Neutrophil (primary cell): ENCODE measurements at regions not wholly inside any gene's neighbourhood (a gene's known extent, or its start where the extent isn't known, plus 50 kb on each side); places are given as distances from the start of the nearest gene placed in this dataset.

Experiments
- H3K27ac ChIP-seq: fragments of 200-600 bp; sonication (generic); 2 replicates; pipeline ENCODE4 v1.5.1; 2016; ENCODE audit warnings: mild to moderate bottlenecking, moderate library complexity
- H3K27me3 ChIP-seq: fragments of 200-600 bp; sonication (generic); 2 replicates; pipeline ENCODE4 v1.6.0; 2016; ENCODE audit warnings: mild to moderate bottlenecking
- H3K36me3 ChIP-seq: fragments of 200-600 bp; sonication (generic); 2 replicates; pipeline ENCODE4 v1.5.1; 2017
- H3K4me1 ChIP-seq, 2 experiments: fragments of 200-600 bp in 1 of 2; sonication (generic) in 1 of 2; 1 replicate in 1 of 2; 2 replicates in 1 of 2; pipeline versions ENCODE4 v1.5.1 to v1.6.1; 2013 to 2016; ENCODE audit warnings: low read depth in 1 of 2, low read length in 1 of 2, mild to moderate bottlenecking in 1 of 2, moderate library complexity in 1 of 2; ENCODE audit not compliant: control insufficient read depth in 1 of 2, insufficient read depth in 1 of 2
- H3K4me3 ChIP-seq, 2 experiments: fragments of 200-600 bp in 1 of 2; sonication (generic) in 1 of 2; 1 replicate in 1 of 2; 2 replicates in 1 of 2; pipeline ENCODE4 v1.5.1; 2013 to 2016; ENCODE audit warnings: low read depth in 1 of 2, low read length in 1 of 2, mild to moderate bottlenecking in 1 of 2, moderate library complexity in 1 of 2
- H3K9me3 ChIP-seq: fragments of 200-600 bp; sonication (generic); 2 replicates; pipeline ENCODE4 v1.5.1; 2016
- CTCF ChIP-seq: fragments of 200-600 bp; sonication (generic); IDR thresholded peaks from 2 replicates; pipeline ENCODE4 v1.5.1; 2016; ENCODE audit warnings: antibody characterized with exemption

GRCh38 chr9:96141128-96141474 lies 160.9 kb downstream of the HSD17B3 start:
- H3K36me3 ChIP-seq = no peaks in the 10 kb centered on the region

DNA sequence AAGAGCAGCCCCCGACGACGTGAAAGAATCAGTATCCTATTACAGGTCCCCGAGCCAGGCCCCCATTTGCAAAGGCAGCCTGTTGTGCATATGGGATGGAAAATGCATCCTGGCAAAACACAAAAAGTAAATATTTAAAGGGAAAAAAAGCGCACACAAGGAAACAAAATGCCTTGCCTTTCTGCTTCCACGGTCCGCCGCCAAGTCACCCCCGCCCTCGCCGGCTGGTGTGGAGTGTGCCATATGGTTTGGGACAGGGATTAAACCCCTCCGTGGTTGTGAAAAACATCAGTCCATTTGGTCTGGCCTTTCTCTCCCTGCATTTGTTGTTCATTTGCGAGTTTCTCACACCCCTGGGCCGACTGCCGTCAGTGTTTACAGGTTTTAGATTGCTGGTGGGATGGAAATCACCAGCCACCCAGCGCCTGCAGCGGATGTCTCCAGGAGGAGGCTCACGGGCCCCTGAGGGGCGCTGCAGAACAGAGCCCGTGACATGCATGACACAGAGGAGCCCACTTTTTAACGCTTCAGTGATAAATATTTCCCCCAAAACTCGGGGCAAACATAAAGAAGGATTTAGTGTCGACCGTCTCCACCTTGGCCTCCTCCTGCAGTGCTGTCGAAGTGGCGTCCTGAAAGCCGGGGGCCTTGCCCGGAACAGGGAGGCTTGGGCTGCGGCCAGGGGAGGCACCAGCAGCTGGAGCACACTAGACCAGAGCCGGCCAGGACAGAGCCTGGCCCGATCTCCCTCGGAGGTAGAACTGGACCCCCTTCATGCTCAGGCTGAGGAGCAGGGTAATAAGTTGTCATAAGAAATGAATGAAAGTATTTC lies 161.5 kb downstream of the HSD17B3 start:
- Histone ChIP-seq H3K4me1 (no peaks in the 10 kb centered on the region), H3K27ac (no peak overlapping the region), H3K4me3 (no peak overlapping the region), H3K27me3 (no peaks in the 10 kb centered on the region), H3K36me3 (no peaks in the 10 kb centered on the region), H3K9me3 (no peaks in the 10 kb centered on the region)
- no peak for TF ChIP-seq CTCF

More at GRCh38 chr9:96141128-96141474, 160.9 kb downstream of the HSD17B3 start:
- no peak overlapping the region for H3K4me3 ChIP-seq
- no peaks in the 10 kb centered on the region for H3K27me3 ChIP-seq
- TF ChIP-seq CTCF = no peak
- H3K4me1 ChIP-seq = no peaks in the 10 kb centered on the region
- H3K27ac ChIP-seq = no peak overlapping the region
- no peaks in the 10 kb centered on the region for H3K9me3 ChIP-seq

GRCh38 chr9:96139592-96140295 lies 162.2 kb downstream of the HSD17B3 start:
- no peaks in the 10 kb centered on the region for H3K27me3 ChIP-seq
- H3K4me3 ChIP-seq = no peak overlapping the region
- H3K27ac ChIP-seq = no peak overlapping the region
- TF ChIP-seq CTCF = no peak
- no peaks in the 10 kb centered on the region for H3K4me1 ChIP-seq
- H3K36me3 ChIP-seq = no peaks in the 10 kb centered on the region
- H3K9me3 ChIP-seq = no peaks in the 10 kb centered on the region

GRCh38 chr9:96138616-96139015 lies 163.4 kb downstream of the HSD17B3 start:
- no peaks in the 10 kb centered on the region for H3K36me3 ChIP-seq
- H3K4me3 ChIP-seq = no peak overlapping the region
- no peaks in the 10 kb centered on the region for H3K4me1 ChIP-seq
- H3K27me3 ChIP-seq = no peaks in the 10 kb centered on the region
- H3K9me3 ChIP-seq = no peaks in the 10 kb centered on the region
- H3K27ac ChIP-seq = no peak overlapping the region
- TF ChIP-seq CTCF = no peak

- no peak overlapping the region for H3K4me3 ChIP-seq
- no peaks in the 10 kb centered on the region for H3K4me1 ChIP-seq
- no peaks in the 10 kb centered on the region for H3K27me3 ChIP-seq
- H3K9me3 ChIP-seq = no peaks in the 10 kb centered on the region
- H3K36me3 ChIP-seq = no peaks in the 10 kb centered on the region
- no peak overlapping the region for H3K27ac ChIP-seq
- no peak for TF ChIP-seq CTCF
Measured at GRCh38 chr9:96137671-96138429, 164.1 kb downstream of the HSD17B3 start.
